ENCODE measurements at regions not wholly inside any gene's neighbourhood (a gene's known extent, or its start where the extent isn't known, plus 50 kb on each side); places are given as distances from the start of the nearest gene placed in this dataset.

- TF ChIP-seq EZH2phosphoT487 (IDR thresholded peaks at IDR 0.05; ENCODE audit: low read depth, severe bottlenecking, unreplicated experiment) (no peak), EZH2 (IDR thresholded peaks at IDR 0.05; ENCODE audit: borderline replicate concordance) (no peak)
- TF ChIP-seq, protein P1, sequence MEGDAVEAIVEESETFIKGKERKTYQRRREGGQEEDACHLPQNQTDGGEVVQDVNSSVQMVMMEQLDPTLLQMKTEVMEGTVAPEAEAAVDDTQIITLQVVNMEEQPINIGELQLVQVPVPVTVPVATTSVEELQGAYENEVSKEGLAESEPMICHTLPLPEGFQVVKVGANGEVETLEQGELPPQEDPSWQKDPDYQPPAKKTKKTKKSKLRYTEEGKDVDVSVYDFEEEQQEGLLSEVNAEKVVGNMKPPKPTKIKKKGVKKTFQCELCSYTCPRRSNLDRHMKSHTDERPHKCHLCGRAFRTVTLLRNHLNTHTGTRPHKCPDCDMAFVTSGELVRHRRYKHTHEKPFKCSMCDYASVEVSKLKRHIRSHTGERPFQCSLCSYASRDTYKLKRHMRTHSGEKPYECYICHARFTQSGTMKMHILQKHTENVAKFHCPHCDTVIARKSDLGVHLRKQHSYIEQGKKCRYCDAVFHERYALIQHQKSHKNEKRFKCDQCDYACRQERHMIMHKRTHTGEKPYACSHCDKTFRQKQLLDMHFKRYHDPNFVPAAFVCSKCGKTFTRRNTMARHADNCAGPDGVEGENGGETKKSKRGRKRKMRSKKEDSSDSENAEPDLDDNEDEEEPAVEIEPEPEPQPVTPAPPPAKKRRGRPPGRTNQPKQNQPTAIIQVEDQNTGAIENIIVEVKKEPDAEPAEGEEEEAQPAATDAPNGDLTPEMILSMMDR (IDR thresholded peaks at IDR 0.05; ENCODE audit: poor library complexity): no peak
Observed at GRCh38 chr2:236342951-236343350, 78.7 kb upstream of the ASB18 start.

Data from hepatocyte (in vitro differentiated cells).